Stimulated activated CD4-positive, alpha-beta T cell treated with anti-CD3 and anti-CD28 coated beads, TNF-alpha, amount 100 ng/mL, for 24 hours (primary cell): ENCODE measurements at regions not wholly inside any gene's neighbourhood (a gene's known extent, or its start where the extent isn't known, plus 50 kb on each side); places are given as distances from the start of the nearest gene placed in this dataset.

ENCODE experiments used
- DNase-seq, 3 experiments: peaks; one replicate each; pipeline ENCODE4 v3.0.0-alpha.2; 2020; ENCODE audit warnings: low read depth in 3 of 3

GRCh38 chr21:27023186-27023585, 56.3 kb upstream of the ADAMTS5 start:
- DNase-seq: no peak

- no peak for DNase-seq
These were observed 54.9 kb upstream of the ADAMTS5 start for GRCh38 chr21:27021801-27022200.

- DNase-seq: no peak
These were observed 54.2 kb upstream of the ADAMTS5 start for GRCh38 chr21:27021046-27021445.

- DNase-seq: no peak
These were observed 50.4 kb upstream of the ADAMTS5 start for GRCh38 chr21:27017246-27017645.
